CD14-positive monocyte (primary cell): ENCODE measurements at regions not wholly inside any gene's neighbourhood (a gene's known extent, or its start where the extent isn't known, plus 50 kb on each side); places are given as distances from the start of the nearest gene placed in this dataset.

ENCODE experiments used
- DNase-seq, 3 donors: peaks; one replicate each; pipeline ENCODE4 v3.0.0-alpha.2; 2011 to 2022
- H2AFZ ChIP-seq: 2 replicates; pipeline ENCODE4 v1.6.0; 2012; ENCODE audit warnings: mild to moderate bottlenecking, low read depth, low read length, inconsistent platforms; ENCODE audit not compliant: insufficient read depth, poor library complexity, severe bottlenecking
- H3K27ac ChIP-seq, 2 donors: 1 replicate in 1 of 2; 2 replicates in 1 of 2; pipeline ENCODE4 v1.5.1; 2012 to 2013; ENCODE audit warnings: low read length in 2 of 2, control low read depth in 1 of 2, inconsistent platforms in 1 of 2, low read depth in 1 of 2, mild to moderate bottlenecking in 1 of 2
- H3K27me3 ChIP-seq, 2 donors: one replicate each; pipeline versions ENCODE4 v1.6.0 to v1.6.1; 2011 to 2013; ENCODE audit warnings: low read length in 2 of 2; ENCODE audit not compliant: control insufficient read depth in 2 of 2, insufficient read depth in 2 of 2
- H3K36me3 ChIP-seq, 2 donors: replicated peaks in 1 of 2; 1 replicate in 1 of 2; 2 replicates in 1 of 2; pipeline versions ENCODE4 v1.5.1 to v1.6.1; 2012 to 2013; ENCODE audit warnings: low read length in 2 of 2, control low read depth in 1 of 2, inconsistent platforms in 1 of 2, mild to moderate bottlenecking in 1 of 2; ENCODE audit not compliant: insufficient read depth in 2 of 2, control insufficient read depth in 1 of 2
- H3K4me1 ChIP-seq, 2 donors: 1 replicate in 1 of 2; 2 replicates in 1 of 2; pipeline versions ENCODE4 v1.5.1 to v1.6.1; 2012 to 2013; ENCODE audit warnings: low read length in 2 of 2, control low read depth in 1 of 2, inconsistent platforms in 1 of 2, mild to moderate bottlenecking in 1 of 2, moderate library complexity in 1 of 2; ENCODE audit not compliant: insufficient read depth in 2 of 2, control insufficient read depth in 1 of 2
- H3K4me2 ChIP-seq: replicated peaks from 2 replicates; pipeline ENCODE3; 2012; ENCODE audit warnings: low read length, moderate library complexity, mild to moderate bottlenecking; ENCODE audit not compliant: poor library complexity, severe bottlenecking; ENCODE audit errors: extremely low read depth
- H3K4me3 ChIP-seq, 3 experiments: fragments of 200-600 bp in 1 of 3; sonication (generic) in 1 of 3; replicated peaks in 1 of 3; 1 replicate in 2 of 3; 2 replicates in 1 of 3; pipeline ENCODE4 v1.5.1; 2011 to 2013; ENCODE audit warnings: low read length in 3 of 3, mild to moderate bottlenecking in 3 of 3, control low read depth in 2 of 3, low read depth in 2 of 3, inconsistent platforms in 1 of 3, moderate library complexity in 1 of 3
- H3K79me2 ChIP-seq: 2 replicates; pipeline ENCODE4 v1.6.0; 2012; ENCODE audit warnings: mild to moderate bottlenecking, control low read depth, inconsistent platforms, low read length, moderate library complexity; ENCODE audit not compliant: insufficient read depth
- H3K9ac ChIP-seq: 2 replicates; pipeline ENCODE4 v1.6.0; 2017; ENCODE audit warnings: low read length, mild to moderate bottlenecking; ENCODE audit not compliant: insufficient read depth, poor library complexity, severe bottlenecking
- H3K9me3 ChIP-seq, 2 donors: replicated peaks in 1 of 2; 1 replicate in 1 of 2; 2 replicates in 1 of 2; pipeline versions ENCODE4 v1.5.1 to v1.6.1; 2012 to 2013; ENCODE audit warnings: low read length in 2 of 2, control low read depth in 1 of 2; ENCODE audit not compliant: control insufficient read depth in 1 of 2, insufficient read depth in 1 of 2
- H4K20me1 ChIP-seq: 2 replicates; pipeline ENCODE4 v1.6.0; 2012; ENCODE audit warnings: mild to moderate bottlenecking, low read length, control low read depth, moderate library complexity; ENCODE audit not compliant: insufficient read depth
- H3K27ac Mint-ChIP-seq, 7 donors: one replicate each; pipeline ENCODE4 v1.8.0; 2020; ENCODE audit warnings: mild to moderate bottlenecking in 7 of 7, mixed read lengths in 7 of 7, moderate library complexity in 6 of 7, inconsistent platforms in 2 of 7
- H3K27me3 Mint-ChIP-seq, 3 donors: one replicate each; pipeline ENCODE4 v1.8.0; 2021 to 2022; ENCODE audit warnings: low read depth in 3 of 3, mild to moderate bottlenecking in 3 of 3, mixed read lengths in 3 of 3, moderate library complexity in 3 of 3, inconsistent platforms in 1 of 3
- H3K36me3 Mint-ChIP-seq, 2 donors: one replicate each; pipeline ENCODE4 v1.8.0; 2020; ENCODE audit warnings: mixed read lengths in 2 of 2, inconsistent platforms in 1 of 2, mild to moderate bottlenecking in 1 of 2
- H3K4me1 Mint-ChIP-seq: one replicate; pipeline ENCODE4 v1.8.0; 2020; ENCODE audit warnings: mild to moderate bottlenecking, mixed read lengths
- H3K4me3 Mint-ChIP-seq, 2 donors: one replicate each; pipeline ENCODE4 v1.8.0; 2020; ENCODE audit warnings: mild to moderate bottlenecking in 2 of 2, mixed read lengths in 2 of 2, moderate library complexity in 1 of 2
- H3K9me3 Mint-ChIP-seq, 7 donors: one replicate each; pipeline ENCODE4 v1.8.0; 2020 to 2022; ENCODE audit warnings: mixed read lengths in 7 of 7, mild to moderate bottlenecking in 6 of 7, moderate library complexity in 6 of 7, inconsistent platforms in 2 of 7
- CTCF ChIP-seq: fragments of 200-600 bp; IDR thresholded peaks from one replicate; pipeline ENCODE4 v1.8.0; 2022; ENCODE audit warnings: antibody characterized with exemption, mild to moderate bottlenecking
- WGBS: methylation state at CpG from one replicate; pipeline ENCODE4 v1.1.5; 2013; ENCODE audit warnings: missing lambda C conversion rate; ENCODE audit not compliant: insufficient coverage; 5-methylcytosine and 5-hydroxymethylcytosine counted together
- intact Hi-C, 2 donors: fragments of 100-400 bp; cut with micrococcal nuclease; formaldehyde crosslinking; loops; one replicate each; pipeline versions ENCODE4 v1.15.0 to v1.15.1; 2023

GRCh38 chr10:90394311-90394710, 463.5 kb downstream of the HTR7 start:
- peaks cover 0 to 3% (median 0%) of the 10 kb centered on the region in 7 donors for H3K9me3 Mint-ChIP-seq
- no peak overlapping the region for H3K4me2 ChIP-seq
- WGBS: 80% methylated on average over 1 of the region's 2 CpGs
- peaks cover 0 to 2% (median 0%) of the 10 kb centered on the region in 3 donors for H3K27me3 Mint-ChIP-seq
- H3K4me3 Mint-ChIP-seq: no peak overlapping the region
- no peak overlapping the region for H3K27ac Mint-ChIP-seq
- H3K4me1 ChIP-seq: no peaks in the 10 kb centered on the region
- no peak overlapping the region for H3K27ac ChIP-seq
- H3K79me2 ChIP-seq: no peaks in the 10 kb centered on the region
- H3K4me3 ChIP-seq: no peak overlapping the region
- TF ChIP-seq CTCF: no peak
- H3K27me3 ChIP-seq: no peaks in the 10 kb centered on the region
- DNase-seq: no peak
- H4K20me1 ChIP-seq: no peaks in the 10 kb centered on the region
- H3K36me3 Mint-ChIP-seq: no peaks in the 10 kb centered on the region
- H2AFZ ChIP-seq: no peak overlapping the region
- H3K9ac ChIP-seq: no peak overlapping the region
- H3K4me1 Mint-ChIP-seq: no peaks in the 10 kb centered on the region
- H3K36me3 ChIP-seq: no peaks in the 10 kb centered on the region
- intact Hi-C loops: no loop called here
- no peaks in the 10 kb centered on the region for H3K9me3 ChIP-seq

GRCh38 chr10:90396721-90397120, 461.1 kb downstream of the HTR7 start:
- H3K79me2 ChIP-seq: no peaks in the 10 kb centered on the region
- no peaks in the 10 kb centered on the region for H4K20me1 ChIP-seq
- no peak overlapping the region for H3K9ac ChIP-seq
- no peak for TF ChIP-seq CTCF
- no peak overlapping the region for H3K4me3 Mint-ChIP-seq
- H3K4me3 ChIP-seq: no peak overlapping the region
- H3K27ac ChIP-seq: no peak overlapping the region
- no peaks in the 10 kb centered on the region for H3K27me3 Mint-ChIP-seq
- no peaks in the 10 kb centered on the region for H3K4me1 Mint-ChIP-seq
- H3K36me3 Mint-ChIP-seq: no peaks in the 10 kb centered on the region
- no peak overlapping the region for H3K4me2 ChIP-seq
- no peak for DNase-seq
- no peaks in the 10 kb centered on the region for H3K4me1 ChIP-seq
- H3K9me3 ChIP-seq: no peaks in the 10 kb centered on the region
- intact Hi-C loops: no loop called here
- no peaks in the 10 kb centered on the region for H3K36me3 ChIP-seq
- H3K27ac Mint-ChIP-seq: no peak overlapping the region
- H2AFZ ChIP-seq: no peak overlapping the region
- peaks cover 0 to 3% (median 0%) of the 10 kb centered on the region in 7 donors for H3K9me3 Mint-ChIP-seq
- H3K27me3 ChIP-seq: no peaks in the 10 kb centered on the region
